ENCODE measurements at regions not wholly inside any gene's neighbourhood (a gene's known extent, or its start where the extent isn't known, plus 50 kb on each side); places are given as distances from the start of the nearest gene placed in this dataset.

DNA sequence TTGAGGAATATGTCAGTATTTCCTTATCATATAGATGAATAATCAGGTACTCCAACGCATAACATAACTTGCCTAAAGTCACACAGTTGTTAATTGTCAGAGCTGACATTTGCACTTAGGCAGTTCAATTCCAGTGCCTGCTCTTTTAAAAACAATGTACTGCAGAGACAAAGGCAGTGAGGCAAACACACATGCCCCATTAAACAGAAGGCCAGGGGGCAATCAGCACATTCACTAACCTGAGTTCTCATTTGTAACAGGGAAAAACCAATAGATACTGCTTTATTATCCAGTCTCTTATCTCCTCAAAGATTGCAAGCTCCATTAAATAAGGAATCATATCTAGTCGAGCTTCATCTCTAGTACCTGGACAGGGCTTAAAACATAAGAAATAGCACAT is 1017.4 kb downstream of the SQOR start:
- no peaks in the 10 kb centered on the region for H3K27me3 ChIP-seq (ENCODE audit: control insufficient read depth, insufficient read depth, low read length)
- intact Hi-C loops (cut with micrococcal nuclease; ENCODE audit: unreplicated experiment) (loop anchor here (10.0 kb wide), 1 partner anchor 63 kb away; no protein-coding TSS in a partner anchor), in situ Hi-C loops (cut with HindIII; ENCODE audit: low pct_unique_long_range_greater_than_20kb, low sequenced_read_pairs) (no loop called here)
- H3K27ac ChIP-seq (ENCODE audit: low read length): no peak overlapping the region
- ATAC-seq: no peak
- DNase-seq (ENCODE audit: low read depth, low spot score): no peak
- ChIA-PET POLR2A (no interaction called here), CTCF (no interaction called here)
- H3K36me3 ChIP-seq (ENCODE audit: control insufficient read depth, insufficient read depth, low read length): no peaks in the 10 kb centered on the region
- H3K4me1 ChIP-seq (ENCODE audit: control insufficient read depth, insufficient read depth, low read length): no peaks in the 10 kb centered on the region
- H3K9me3 ChIP-seq (ENCODE audit: control insufficient read depth, insufficient read depth, low read depth, low read length): peaks cover 4% of the 10 kb centered on the region
- no TSS peak for BruUV-seq (replicated peaks)
- TF ChIP-seq, protein P1, sequence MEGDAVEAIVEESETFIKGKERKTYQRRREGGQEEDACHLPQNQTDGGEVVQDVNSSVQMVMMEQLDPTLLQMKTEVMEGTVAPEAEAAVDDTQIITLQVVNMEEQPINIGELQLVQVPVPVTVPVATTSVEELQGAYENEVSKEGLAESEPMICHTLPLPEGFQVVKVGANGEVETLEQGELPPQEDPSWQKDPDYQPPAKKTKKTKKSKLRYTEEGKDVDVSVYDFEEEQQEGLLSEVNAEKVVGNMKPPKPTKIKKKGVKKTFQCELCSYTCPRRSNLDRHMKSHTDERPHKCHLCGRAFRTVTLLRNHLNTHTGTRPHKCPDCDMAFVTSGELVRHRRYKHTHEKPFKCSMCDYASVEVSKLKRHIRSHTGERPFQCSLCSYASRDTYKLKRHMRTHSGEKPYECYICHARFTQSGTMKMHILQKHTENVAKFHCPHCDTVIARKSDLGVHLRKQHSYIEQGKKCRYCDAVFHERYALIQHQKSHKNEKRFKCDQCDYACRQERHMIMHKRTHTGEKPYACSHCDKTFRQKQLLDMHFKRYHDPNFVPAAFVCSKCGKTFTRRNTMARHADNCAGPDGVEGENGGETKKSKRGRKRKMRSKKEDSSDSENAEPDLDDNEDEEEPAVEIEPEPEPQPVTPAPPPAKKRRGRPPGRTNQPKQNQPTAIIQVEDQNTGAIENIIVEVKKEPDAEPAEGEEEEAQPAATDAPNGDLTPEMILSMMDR (IDR thresholded peaks at IDR 0.05): no peak
- TF ChIP-seq, protein P2, sequence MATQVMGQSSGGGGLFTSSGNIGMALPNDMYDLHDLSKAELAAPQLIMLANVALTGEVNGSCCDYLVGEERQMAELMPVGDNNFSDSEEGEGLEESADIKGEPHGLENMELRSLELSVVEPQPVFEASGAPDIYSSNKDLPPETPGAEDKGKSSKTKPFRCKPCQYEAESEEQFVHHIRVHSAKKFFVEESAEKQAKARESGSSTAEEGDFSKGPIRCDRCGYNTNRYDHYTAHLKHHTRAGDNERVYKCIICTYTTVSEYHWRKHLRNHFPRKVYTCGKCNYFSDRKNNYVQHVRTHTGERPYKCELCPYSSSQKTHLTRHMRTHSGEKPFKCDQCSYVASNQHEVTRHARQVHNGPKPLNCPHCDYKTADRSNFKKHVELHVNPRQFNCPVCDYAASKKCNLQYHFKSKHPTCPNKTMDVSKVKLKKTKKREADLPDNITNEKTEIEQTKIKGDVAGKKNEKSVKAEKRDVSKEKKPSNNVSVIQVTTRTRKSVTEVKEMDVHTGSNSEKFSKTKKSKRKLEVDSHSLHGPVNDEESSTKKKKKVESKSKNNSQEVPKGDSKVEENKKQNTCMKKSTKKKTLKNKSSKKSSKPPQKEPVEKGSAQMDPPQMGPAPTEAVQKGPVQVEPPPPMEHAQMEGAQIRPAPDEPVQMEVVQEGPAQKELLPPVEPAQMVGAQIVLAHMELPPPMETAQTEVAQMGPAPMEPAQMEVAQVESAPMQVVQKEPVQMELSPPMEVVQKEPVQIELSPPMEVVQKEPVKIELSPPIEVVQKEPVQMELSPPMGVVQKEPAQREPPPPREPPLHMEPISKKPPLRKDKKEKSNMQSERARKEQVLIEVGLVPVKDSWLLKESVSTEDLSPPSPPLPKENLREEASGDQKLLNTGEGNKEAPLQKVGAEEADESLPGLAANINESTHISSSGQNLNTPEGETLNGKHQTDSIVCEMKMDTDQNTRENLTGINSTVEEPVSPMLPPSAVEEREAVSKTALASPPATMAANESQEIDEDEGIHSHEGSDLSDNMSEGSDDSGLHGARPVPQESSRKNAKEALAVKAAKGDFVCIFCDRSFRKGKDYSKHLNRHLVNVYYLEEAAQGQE (IDR thresholded peaks at IDR 0.05; ENCODE audit: insufficient read depth in 1 of 2, low read depth in 2 of 2, low read length in 1 of 2): no peak
- TF ChIP-seq TCF7L2 (IDR thresholded peaks at IDR 0.05; ENCODE audit: low read depth, low read length): no peak
- no peak for TF ChIP-seq SIN3A (IDR thresholded peaks at IDR 0.05; ENCODE audit: borderline replicate concordance, insufficient read depth, low read depth, low read length)
- TF ChIP-seq POLR2AphosphoS5 (IDR thresholded peaks at IDR 0.05; ENCODE audit: low read depth, low read length): no peak
- H3K4me3 ChIP-seq (ENCODE audit: low read depth in 2 of 2, low read length in 2 of 2): no peak overlapping the region

DNA sequence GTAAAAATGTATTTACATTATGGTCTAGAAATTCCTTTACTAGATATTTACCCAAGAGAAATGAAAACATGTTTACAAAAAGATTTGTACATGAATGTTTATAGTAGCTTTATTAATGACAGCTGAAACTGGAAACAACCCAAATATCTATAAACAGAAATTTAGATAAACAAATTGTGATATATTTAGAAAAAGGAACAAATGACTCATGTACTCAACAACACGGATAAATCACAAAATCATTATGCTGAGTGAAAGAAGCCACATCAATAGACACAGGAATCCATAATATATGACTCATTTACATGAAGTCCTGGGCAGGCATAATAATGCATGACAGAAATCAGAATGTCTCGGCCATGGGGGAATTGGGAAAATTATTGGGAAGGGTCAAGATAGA is 1020.2 kb downstream of the SQOR start:
- no peak for DNase-seq (ENCODE audit: low read depth, low spot score)
- H3K4me1 ChIP-seq (ENCODE audit: control insufficient read depth, insufficient read depth, low read length): no peaks in the 10 kb centered on the region
- no peak overlapping the region for H3K27ac ChIP-seq (ENCODE audit: low read length)
- TF ChIP-seq TCF7L2 (IDR thresholded peaks at IDR 0.05; ENCODE audit: low read depth, low read length) (no peak), POLR2AphosphoS5 (IDR thresholded peaks at IDR 0.05; ENCODE audit: low read depth, low read length) (no peak), SIN3A (IDR thresholded peaks at IDR 0.05; ENCODE audit: borderline replicate concordance, insufficient read depth, low read depth, low read length) (no peak)
- TF ChIP-seq, protein P2 (IDR thresholded peaks at IDR 0.05; ENCODE audit: insufficient read depth in 1 of 2, low read depth in 2 of 2, low read length in 1 of 2): no peak
- TF ChIP-seq, protein P1 (IDR thresholded peaks at IDR 0.05): no peak
- no peaks in the 10 kb centered on the region for H3K27me3 ChIP-seq (ENCODE audit: control insufficient read depth, insufficient read depth, low read length)
- in situ Hi-C loops (cut with HindIII; ENCODE audit: low pct_unique_long_range_greater_than_20kb, low sequenced_read_pairs) (no loop called here), intact Hi-C loops (cut with micrococcal nuclease; ENCODE audit: unreplicated experiment) (loop anchor here (10.0 kb wide), 1 partner anchor 60 kb away; no protein-coding TSS in a partner anchor)
- H3K9me3 ChIP-seq (ENCODE audit: control insufficient read depth, insufficient read depth, low read depth, low read length): peaks cover 4% of the 10 kb centered on the region; the same call in 1 of the 2 replicates
- H3K36me3 ChIP-seq (ENCODE audit: control insufficient read depth, insufficient read depth, low read length): no peaks in the 10 kb centered on the region
- POLR2A ChIA-PET: no interaction called here
- H3K4me3 ChIP-seq (ENCODE audit: low read depth in 2 of 2, low read length in 2 of 2): no peak overlapping the region
- ATAC-seq: no peak
- BruUV-seq (replicated peaks): no TSS peak
- CTCF ChIA-PET: no interaction called here
